ENCODE measurements at regions not wholly inside any gene's neighbourhood (a gene's known extent, or its start where the extent isn't known, plus 50 kb on each side); places are given as distances from the start of the nearest gene placed in this dataset.

DNA sequence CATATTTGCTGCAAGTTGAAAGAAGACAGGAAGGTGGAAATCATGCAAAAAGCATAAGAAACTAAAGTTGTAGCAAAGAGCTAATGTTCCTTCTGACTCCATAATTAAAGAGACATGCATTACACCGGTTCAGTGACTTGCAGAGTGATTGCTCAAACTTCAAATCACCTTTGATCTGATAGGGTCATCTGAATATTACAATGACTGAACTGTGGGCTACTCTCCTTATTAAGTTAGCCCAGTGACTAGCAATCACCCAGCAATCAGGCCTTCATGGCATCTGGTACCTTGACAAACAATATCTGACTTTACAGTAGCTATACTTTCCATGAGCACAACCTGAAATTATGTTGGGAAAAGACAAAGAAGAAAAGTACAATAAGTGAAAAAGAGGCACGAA is 84.9 kb downstream of the NREP start:
- DNase-seq (no peak), ATAC-seq (no peak)
- TF ChIP-seq POLR2A (IDR thresholded peaks at IDR 0.05), result no peak
- TF ChIP-seq, protein P1, sequence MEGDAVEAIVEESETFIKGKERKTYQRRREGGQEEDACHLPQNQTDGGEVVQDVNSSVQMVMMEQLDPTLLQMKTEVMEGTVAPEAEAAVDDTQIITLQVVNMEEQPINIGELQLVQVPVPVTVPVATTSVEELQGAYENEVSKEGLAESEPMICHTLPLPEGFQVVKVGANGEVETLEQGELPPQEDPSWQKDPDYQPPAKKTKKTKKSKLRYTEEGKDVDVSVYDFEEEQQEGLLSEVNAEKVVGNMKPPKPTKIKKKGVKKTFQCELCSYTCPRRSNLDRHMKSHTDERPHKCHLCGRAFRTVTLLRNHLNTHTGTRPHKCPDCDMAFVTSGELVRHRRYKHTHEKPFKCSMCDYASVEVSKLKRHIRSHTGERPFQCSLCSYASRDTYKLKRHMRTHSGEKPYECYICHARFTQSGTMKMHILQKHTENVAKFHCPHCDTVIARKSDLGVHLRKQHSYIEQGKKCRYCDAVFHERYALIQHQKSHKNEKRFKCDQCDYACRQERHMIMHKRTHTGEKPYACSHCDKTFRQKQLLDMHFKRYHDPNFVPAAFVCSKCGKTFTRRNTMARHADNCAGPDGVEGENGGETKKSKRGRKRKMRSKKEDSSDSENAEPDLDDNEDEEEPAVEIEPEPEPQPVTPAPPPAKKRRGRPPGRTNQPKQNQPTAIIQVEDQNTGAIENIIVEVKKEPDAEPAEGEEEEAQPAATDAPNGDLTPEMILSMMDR (IDR thresholded peaks at IDR 0.05 in 4 of 5, conservative IDR thresholded peaks at IDR 0.05 in 1 of 5), result no peak
- Histone ChIP-seq H3K36me3 (no peaks in the 10 kb centered on the region), H3K27me3 (no peaks in the 10 kb centered on the region), H3K4me1 (no peaks in the 10 kb centered on the region), H3K27ac (no peak overlapping the region), H3K9me3 (no peaks in the 10 kb centered on the region), H3K4me3 (no peak overlapping the region)
- intact Hi-C loops (cut with DNase I; ENCODE audit: low total_unique reads), result no loop called here
- in situ Hi-C loops (cut with MboI; ENCODE audit: low sequenced_read_pairs in 4 of 4), result no loop called here

DNA sequence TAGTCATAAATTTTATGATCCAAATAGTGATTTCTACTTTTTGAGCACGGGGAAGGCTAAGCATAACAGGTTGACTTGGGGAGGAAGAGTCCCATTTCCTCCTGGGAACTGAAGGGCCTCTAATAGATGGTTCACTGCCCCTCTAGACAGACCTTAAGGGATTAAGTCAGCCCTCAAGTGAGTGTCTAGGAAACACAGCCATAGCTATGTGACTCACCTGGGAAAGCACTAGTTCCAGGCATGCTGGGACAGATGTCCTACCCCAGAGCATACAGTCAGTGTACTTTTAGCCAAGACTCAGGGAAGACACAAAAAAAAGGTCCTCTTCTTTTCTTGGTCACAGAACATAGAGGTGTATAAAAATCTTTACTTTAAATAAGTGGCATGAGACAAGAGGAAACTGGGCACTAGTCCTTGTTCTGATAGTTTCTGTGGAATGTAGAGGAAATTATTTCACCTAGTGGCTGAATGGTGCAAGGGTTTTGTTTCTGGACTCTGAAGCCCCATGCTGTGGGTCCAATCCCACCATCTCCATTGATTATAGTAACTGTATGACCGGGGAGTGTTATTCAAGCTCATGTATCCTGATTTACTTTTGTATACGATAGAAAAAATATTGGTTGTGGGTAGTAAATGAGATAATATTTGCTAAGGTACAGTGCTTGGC is 86.0 kb downstream of the NREP start:
- Histone ChIP-seq H3K4me3 (no peak overlapping the region), H3K9me3 (no peaks in the 10 kb centered on the region), H3K4me1 (no peaks in the 10 kb centered on the region), H3K27ac (no peak overlapping the region), H3K27me3 (no peaks in the 10 kb centered on the region), H3K36me3 (no peaks in the 10 kb centered on the region)
- DNase-seq (no peak), ATAC-seq (no peak)
- TF ChIP-seq POLR2A (IDR thresholded peaks at IDR 0.05), result no peak
- TF ChIP-seq, protein P1 (IDR thresholded peaks at IDR 0.05 in 4 of 5, conservative IDR thresholded peaks at IDR 0.05 in 1 of 5), result no peak
- intact Hi-C loops (cut with DNase I; ENCODE audit: low total_unique reads), result no loop called here
- in situ Hi-C loops (cut with MboI; ENCODE audit: low sequenced_read_pairs in 4 of 4), result no loop called here

DNA sequence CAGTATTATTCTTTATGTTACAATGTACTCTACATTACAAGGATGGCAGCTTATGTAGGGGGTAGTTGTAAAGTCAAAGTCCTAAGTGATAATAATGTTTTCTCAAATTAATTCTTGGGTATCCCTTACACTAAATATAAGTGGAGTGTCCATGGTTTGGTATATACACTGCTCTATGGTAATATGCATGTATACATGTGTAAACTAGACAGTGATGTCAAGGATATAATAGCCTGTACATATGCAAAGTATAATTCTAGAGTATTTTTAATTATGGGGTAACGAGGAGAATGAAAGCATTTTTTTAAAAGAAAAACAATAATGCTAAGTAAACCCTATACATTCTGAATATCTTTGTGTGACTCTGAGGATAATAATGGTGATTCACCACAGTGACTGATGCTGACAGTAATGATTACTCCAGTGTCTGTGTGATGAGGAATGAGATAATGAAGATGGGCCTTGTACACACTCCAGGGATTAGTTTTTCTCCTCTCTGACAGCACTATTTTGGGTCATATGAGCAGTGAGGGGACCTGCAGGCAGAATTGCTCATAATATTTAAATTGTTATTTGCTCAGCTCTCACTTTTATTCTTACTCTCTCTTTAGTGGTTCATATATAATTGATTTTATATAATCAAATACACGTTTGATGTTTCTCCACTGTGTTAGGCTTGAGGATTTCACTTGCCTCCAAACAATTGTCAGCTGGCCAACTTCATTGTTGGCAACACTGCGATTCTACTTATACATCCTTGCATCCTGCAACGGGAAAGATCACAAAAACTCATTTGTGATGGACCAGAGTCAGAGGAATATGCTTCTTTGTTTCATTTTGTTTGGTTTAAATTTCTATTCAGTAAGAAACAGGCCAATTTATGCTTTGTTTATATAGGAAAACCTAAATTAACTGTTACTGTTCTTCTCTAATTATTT is 88.2 kb downstream of the NREP start:
- Histone ChIP-seq H3K27ac (no peak overlapping the region), H3K27me3 (no peaks in the 10 kb centered on the region), H3K4me1 (no peaks in the 10 kb centered on the region), H3K9me3 (no peaks in the 10 kb centered on the region), H3K4me3 (no peak overlapping the region), H3K36me3 (no peaks in the 10 kb centered on the region)
- intact Hi-C loops (cut with DNase I; ENCODE audit: low total_unique reads), result no loop called here
- in situ Hi-C loops (cut with MboI; ENCODE audit: low sequenced_read_pairs in 4 of 4), result no loop called here
- DNase-seq (no peak), ATAC-seq (no peak)
- TF ChIP-seq POLR2A (IDR thresholded peaks at IDR 0.05), result no peak
- TF ChIP-seq, protein P1 (IDR thresholded peaks at IDR 0.05 in 4 of 5, conservative IDR thresholded peaks at IDR 0.05 in 1 of 5), result no peak

DNA sequence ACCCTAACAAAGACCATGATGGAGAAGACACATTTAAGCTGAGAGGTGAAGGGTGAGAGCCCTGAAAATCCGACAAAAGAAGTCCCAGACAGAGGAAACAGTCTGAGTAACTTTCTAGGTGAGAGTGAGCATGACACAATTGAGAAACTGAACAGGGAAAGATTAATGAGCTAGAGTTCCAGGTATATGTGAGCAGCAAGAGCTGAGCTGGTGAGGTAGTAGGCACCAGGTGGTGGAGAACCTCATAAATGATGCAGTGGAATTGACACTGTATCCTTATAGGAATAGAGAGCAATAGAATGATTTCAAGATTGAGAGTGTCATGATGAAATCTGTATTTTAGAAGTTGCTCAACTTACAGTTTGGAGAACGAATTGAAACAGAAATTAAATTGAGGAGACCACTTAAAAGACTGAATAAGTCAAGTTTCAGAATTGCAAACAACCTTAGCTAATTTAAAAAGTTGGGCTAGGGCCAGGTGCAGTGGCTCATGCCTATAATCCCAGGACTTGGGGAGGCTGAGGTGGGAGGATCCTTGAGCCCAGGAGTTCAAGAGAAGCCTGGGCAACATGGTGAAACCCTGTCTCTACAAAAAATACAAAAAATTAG is 89.8 kb downstream of the NREP start:
- intact Hi-C loops (cut with DNase I; ENCODE audit: low total_unique reads), result no loop called here
- in situ Hi-C loops (cut with MboI; ENCODE audit: low sequenced_read_pairs in 4 of 4), result no loop called here

More for the DNA sequence above, 89.8 kb downstream of the NREP start:
- TF ChIP-seq POLR2A (IDR thresholded peaks at IDR 0.05), result no peak
- TF ChIP-seq, protein P1 (IDR thresholded peaks at IDR 0.05 in 4 of 5, conservative IDR thresholded peaks at IDR 0.05 in 1 of 5), result no peak
- Histone ChIP-seq H3K27me3 (no peaks in the 10 kb centered on the region), H3K36me3 (no peaks in the 10 kb centered on the region), H3K4me1 (no peaks in the 10 kb centered on the region), H3K9me3 (no peaks in the 10 kb centered on the region), H3K27ac (no peak overlapping the region), H3K4me3 (no peak overlapping the region)
- DNase-seq, result no peak
- ATAC-seq, result no peak

Measured in gastrocnemius medialis (tissue), 4 donors.